BE2C (cell line): ENCODE measurements at regions not wholly inside any gene's neighbourhood (a gene's known extent, or its start where the extent isn't known, plus 50 kb on each side); places are given as distances from the start of the nearest gene placed in this dataset.

Experiments used
- DNase-seq: peaks from one replicate; pipeline ENCODE4 v3.0.0-alpha.2; 2020
- H3K27me3 ChIP-seq: fragments of 250-450 bp; sonication (Bioruptor Pico); 2 replicates; pipeline ENCODE4 v1.5.1; 2020; ENCODE audit warnings: mild to moderate bottlenecking
- H3K36me3 ChIP-seq: fragments of 250-450 bp; sonication (Bioruptor Pico); 2 replicates; pipeline ENCODE4 v1.5.1; 2020; ENCODE audit warnings: mild to moderate bottlenecking
- H3K4me1 ChIP-seq: fragments of 250-450 bp; sonication (Bioruptor Pico); 2 replicates; pipeline ENCODE4 v1.5.1; 2020
- H3K4me3 ChIP-seq: 2 replicates; pipeline ENCODE4 v1.5.1; 2011; ENCODE audit warnings: low read depth, low read length
- H3K9me3 ChIP-seq: fragments of 250-450 bp; sonication (Bioruptor Pico); 2 replicates; pipeline ENCODE4 v1.5.1; 2020
- TF ChIP-seq, protein P1 (sequence below): IDR thresholded peaks from 2 replicates; pipeline ENCODE4 v1.5.1; 2012; ENCODE audit warnings: mild to moderate bottlenecking, low read depth, low read length

DNA sequence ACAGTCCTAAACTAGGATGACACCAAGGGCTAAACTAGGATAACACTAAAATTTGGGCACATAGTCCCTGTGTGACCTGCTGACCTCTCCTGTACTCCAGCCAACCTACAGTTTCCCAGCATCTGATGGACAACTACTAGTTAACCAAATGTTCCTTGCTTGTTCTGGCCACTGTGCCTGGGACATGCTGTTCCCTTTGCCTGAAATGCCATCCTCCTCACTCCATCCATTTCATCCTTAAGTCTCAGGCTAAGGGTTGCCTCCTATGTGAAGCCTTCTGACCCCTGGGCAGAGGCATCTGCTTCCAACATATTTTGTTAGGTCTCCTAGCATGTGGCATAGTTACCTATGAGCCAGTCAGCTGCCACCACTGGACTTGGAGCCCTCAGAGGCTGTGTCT, 204.9 kb upstream of the JUN start:
- Histone ChIP-seq H3K9me3 (no peaks in the 10 kb centered on the region), H3K27me3 (no peaks in the 10 kb centered on the region), H3K36me3 (no peaks in the 10 kb centered on the region), H3K4me1 (no peaks in the 10 kb centered on the region), H3K4me3 (no peak overlapping the region)
- no peak for DNase-seq
- TF ChIP-seq, protein P1, sequence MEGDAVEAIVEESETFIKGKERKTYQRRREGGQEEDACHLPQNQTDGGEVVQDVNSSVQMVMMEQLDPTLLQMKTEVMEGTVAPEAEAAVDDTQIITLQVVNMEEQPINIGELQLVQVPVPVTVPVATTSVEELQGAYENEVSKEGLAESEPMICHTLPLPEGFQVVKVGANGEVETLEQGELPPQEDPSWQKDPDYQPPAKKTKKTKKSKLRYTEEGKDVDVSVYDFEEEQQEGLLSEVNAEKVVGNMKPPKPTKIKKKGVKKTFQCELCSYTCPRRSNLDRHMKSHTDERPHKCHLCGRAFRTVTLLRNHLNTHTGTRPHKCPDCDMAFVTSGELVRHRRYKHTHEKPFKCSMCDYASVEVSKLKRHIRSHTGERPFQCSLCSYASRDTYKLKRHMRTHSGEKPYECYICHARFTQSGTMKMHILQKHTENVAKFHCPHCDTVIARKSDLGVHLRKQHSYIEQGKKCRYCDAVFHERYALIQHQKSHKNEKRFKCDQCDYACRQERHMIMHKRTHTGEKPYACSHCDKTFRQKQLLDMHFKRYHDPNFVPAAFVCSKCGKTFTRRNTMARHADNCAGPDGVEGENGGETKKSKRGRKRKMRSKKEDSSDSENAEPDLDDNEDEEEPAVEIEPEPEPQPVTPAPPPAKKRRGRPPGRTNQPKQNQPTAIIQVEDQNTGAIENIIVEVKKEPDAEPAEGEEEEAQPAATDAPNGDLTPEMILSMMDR, result no peak

DNA sequence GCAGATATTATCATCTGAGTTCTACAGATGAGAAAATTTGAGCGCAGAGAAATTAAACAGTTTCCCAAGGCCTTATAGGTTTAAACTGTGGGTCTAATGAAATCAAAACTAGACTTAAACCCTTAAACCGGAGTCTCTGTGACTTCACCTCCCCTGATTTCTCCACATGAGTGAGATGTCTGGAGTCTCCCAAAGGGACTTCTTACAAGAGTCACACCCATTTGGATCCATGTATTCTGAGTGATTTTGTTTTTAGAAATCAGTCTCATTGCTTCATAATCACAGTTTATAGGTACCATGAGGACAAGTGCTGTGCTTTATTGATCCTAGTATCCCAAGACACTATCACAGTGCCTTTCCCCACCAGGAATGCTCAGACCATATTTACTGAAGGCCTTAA, 206.0 kb upstream of the JUN start:
- no peaks in the 10 kb centered on the region for H3K9me3 ChIP-seq
- H3K4me1 ChIP-seq, result no peaks in the 10 kb centered on the region
- no peaks in the 10 kb centered on the region for H3K36me3 ChIP-seq
- TF ChIP-seq, protein P1, result no peak
- H3K4me3 ChIP-seq, result no peak overlapping the region
- no peak for DNase-seq
- no peaks in the 10 kb centered on the region for H3K27me3 ChIP-seq

DNA sequence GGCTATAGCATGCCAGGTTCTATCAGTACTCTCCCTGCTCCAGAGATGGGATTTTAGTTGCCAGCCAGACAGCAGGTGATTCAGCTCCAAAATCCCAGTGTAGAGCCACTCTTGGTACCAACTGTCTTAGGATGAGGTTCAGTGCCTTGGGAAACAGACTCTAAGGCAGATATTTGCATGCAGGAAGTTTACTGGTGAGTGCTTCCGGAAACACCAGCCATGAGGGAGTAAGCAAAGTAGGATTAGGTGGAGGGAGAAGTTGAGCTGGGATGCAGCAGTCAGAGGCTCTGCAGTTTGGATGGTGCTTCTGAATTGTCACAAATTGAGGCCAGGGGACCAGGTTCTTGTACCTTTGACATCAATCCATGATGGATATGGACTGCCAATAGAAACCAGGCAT, 207.5 kb upstream of the JUN start:
- TF ChIP-seq, protein P1, result no peak
- H3K4me3 ChIP-seq, result no peak overlapping the region
- no peaks in the 10 kb centered on the region for H3K36me3 ChIP-seq
- no peak for DNase-seq
- no peaks in the 10 kb centered on the region for H3K9me3 ChIP-seq
- H3K27me3 ChIP-seq, result no peaks in the 10 kb centered on the region
- H3K4me1 ChIP-seq, result no peaks in the 10 kb centered on the region

DNA sequence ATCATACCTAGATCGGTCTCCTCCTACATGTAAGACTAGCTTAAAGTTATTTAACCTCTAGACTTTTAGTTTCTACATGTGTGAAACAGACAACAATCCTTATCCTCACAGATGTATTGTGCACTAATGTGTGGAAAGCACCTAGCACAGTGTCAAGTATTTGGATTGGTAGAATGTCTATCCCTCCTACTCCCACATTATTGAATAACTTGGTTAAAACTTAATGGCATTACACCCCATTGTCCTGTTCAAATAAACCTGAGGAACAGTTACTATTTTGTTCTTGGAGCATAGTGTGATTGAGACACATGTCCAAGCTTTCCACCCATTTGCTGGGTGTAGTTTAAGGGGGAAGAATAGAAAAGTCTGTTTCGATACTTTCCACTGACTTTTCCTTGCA, 208.8 kb upstream of the JUN start:
- DNase-seq, result no peak
- TF ChIP-seq, protein P1, result no peak
- Histone ChIP-seq H3K27me3 (no peaks in the 10 kb centered on the region), H3K4me1 (no peaks in the 10 kb centered on the region), H3K9me3 (no peaks in the 10 kb centered on the region), H3K4me3 (no peak overlapping the region), H3K36me3 (no peaks in the 10 kb centered on the region)

DNA sequence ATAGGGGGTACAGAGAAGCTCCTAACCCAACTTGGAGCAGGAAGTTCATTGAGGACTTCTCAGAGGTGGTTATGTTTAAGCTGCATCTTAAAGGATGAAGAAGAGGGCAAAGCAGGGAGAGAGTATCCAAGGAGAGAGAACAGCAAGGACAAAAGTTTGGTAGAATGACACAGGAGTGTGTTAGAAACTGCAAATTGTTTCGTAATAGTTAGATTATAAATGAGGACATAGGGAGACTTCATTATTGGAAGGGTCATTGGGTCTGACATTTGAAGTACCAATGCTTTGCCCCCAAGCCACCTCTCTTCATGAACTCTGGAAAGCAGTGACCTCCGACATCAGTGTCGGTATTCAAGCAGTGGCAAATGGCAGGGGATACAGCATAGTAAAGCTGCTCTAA, 209.6 kb upstream of the JUN start:
- H3K27me3 ChIP-seq, result no peaks in the 10 kb centered on the region
- no peaks in the 10 kb centered on the region for H3K4me1 ChIP-seq
- no peaks in the 10 kb centered on the region for H3K9me3 ChIP-seq
- DNase-seq, result no peak
- TF ChIP-seq, protein P1, result no peak
- H3K36me3 ChIP-seq, result no peaks in the 10 kb centered on the region
- no peak overlapping the region for H3K4me3 ChIP-seq

DNA sequence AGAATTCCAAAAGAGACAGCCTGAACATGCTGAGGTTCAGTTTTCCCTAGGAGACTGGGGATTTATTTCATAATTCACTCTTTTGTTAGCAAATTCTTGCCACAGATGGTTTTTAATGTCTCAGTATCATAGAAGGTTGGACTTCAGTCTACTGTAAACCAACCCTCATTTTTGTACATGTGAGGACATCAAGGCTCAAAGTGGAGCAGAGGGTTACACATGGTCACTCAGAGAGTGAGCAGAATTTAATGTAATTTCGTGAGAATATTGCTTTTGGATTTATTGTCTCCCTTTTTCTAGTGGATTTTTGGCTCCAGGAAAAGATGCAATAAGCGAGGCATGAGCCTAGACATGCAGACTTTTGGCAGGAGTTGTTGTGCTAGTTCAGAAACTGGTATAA, 210.8 kb upstream of the JUN start:
- DNase-seq, result no peak
- H3K27me3 ChIP-seq, result no peaks in the 10 kb centered on the region
- TF ChIP-seq, protein P1, result no peak
- no peaks in the 10 kb centered on the region for H3K4me1 ChIP-seq
- no peaks in the 10 kb centered on the region for H3K9me3 ChIP-seq
- H3K36me3 ChIP-seq, result no peaks in the 10 kb centered on the region
- H3K4me3 ChIP-seq, result no peak overlapping the region
